HG02973 (cell line): ENCODE measurements at regions not wholly inside any gene's neighbourhood (a gene's known extent, or its start where the extent isn't known, plus 50 kb on each side); places are given as distances from the start of the nearest gene placed in this dataset.

ENCODE experiments used
- ATAC-seq: cut with Tn5 transposase; IDR thresholded peaks from one replicate; pipeline ENCODE4 v1.9.1; 2021; ENCODE audit warnings: moderate library complexity; ENCODE audit not compliant: unreplicated experiment

- no peak for ATAC-seq
Measured at GRCh38 chr6:33952016-33952415, 148.2 kb upstream of the MLN start.

- ATAC-seq = no peak
Measured at GRCh38 chr6:33950891-33951889, 147.4 kb upstream of the MLN start.

- no peak for ATAC-seq
Measured at GRCh38 chr6:33950472-33950881, 146.7 kb upstream of the MLN start.

GRCh38 chr6:33949877-33950435 is 146.2 kb upstream of the MLN start:
- no peak for ATAC-seq

- ATAC-seq = no peak
Measured at GRCh38 chr6:33949111-33949510, 145.3 kb upstream of the MLN start.

GRCh38 chr6:33947916-33948594 is 144.3 kb upstream of the MLN start:
- ATAC-seq = no peak

GRCh38 chr6:33947047-33947446 is 143.2 kb upstream of the MLN start:
- ATAC-seq = no peak

GRCh38 chr6:33945931-33946330 is 142.1 kb upstream of the MLN start:
- no peak for ATAC-seq

- ATAC-seq = no peak
Measured at GRCh38 chr6:33944686-33945411, 141.0 kb upstream of the MLN start.

GRCh38 chr6:33936886-33937285 is 133.1 kb upstream of the MLN start:
- no peak for ATAC-seq

GRCh38 chr6:33935439-33936080 is 131.8 kb upstream of the MLN start:
- no peak for ATAC-seq

- ATAC-seq = no peak
Measured at GRCh38 chr6:33934731-33935270, 131.0 kb upstream of the MLN start.

GRCh38 chr6:33933101-33933500 is 129.3 kb upstream of the MLN start:
- no peak for ATAC-seq

GRCh38 chr6:33931799-33932198 is 128.0 kb upstream of the MLN start:
- ATAC-seq = no peak

- ATAC-seq = no peak
Measured at GRCh38 chr6:33929575-33930288, 125.9 kb upstream of the MLN start.

GRCh38 chr6:33927616-33928015 is 123.8 kb upstream of the MLN start:
- no peak for ATAC-seq

- ATAC-seq = no peak
Measured at GRCh38 chr6:33927112-33927511, 123.3 kb upstream of the MLN start.

GRCh38 chr6:33926451-33926850 is 122.6 kb upstream of the MLN start:
- no peak for ATAC-seq

- no peak for ATAC-seq
Measured at GRCh38 chr6:33925936-33926335, 122.1 kb upstream of the MLN start.

- no peak for ATAC-seq
Measured at GRCh38 chr6:33925210-33925609, 121.4 kb upstream of the MLN start.
